HEK293T (cell line): ENCODE measurements at regions not wholly inside any gene's neighbourhood (a gene's known extent, or its start where the extent isn't known, plus 50 kb on each side); places are given as distances from the start of the nearest gene placed in this dataset.
"Not testable (repeated sequence)": the region's sequence is repeated elsewhere in the genome, so short reads cannot be mapped to it uniquely, and the experiment has no call there.

Source experiments
- CTCF ChIA-PET: fragments of 350-600 bp; formaldehyde crosslinking; extraction: SDS; loops from one replicate; lab custom pipeline; 2021; ENCODE audit warnings: antibody characterized with exemption, inconsistent platforms; lab: Yijun Ruan, JAX
- POLR2A ChIA-PET: fragments of 350-600 bp; formaldehyde crosslinking; extraction: SDS; loops from one replicate; lab custom pipeline; 2020; ENCODE audit warnings: antibody characterized with exemption, inconsistent platforms; lab: Yijun Ruan, JAX
- DNase-seq: peaks from one replicate; pipeline ENCODE4 v3.0.0; 2012; ENCODE audit warnings: mixed read lengths; ENCODE audit errors: extremely low spot score
- ARNT ChIP-seq: fragments of 450-650 bp; IDR thresholded peaks from 2 replicates; pipeline ENCODE4 v1.6.1; 2017; ENCODE audit warnings: mild to moderate bottlenecking
- BHLHE40 ChIP-seq: fragments of 450-650 bp; IDR thresholded peaks from 2 replicates; pipeline ENCODE4 v1.6.1; 2016; ENCODE audit warnings: mild to moderate bottlenecking, moderate library complexity, borderline replicate concordance
- CTBP1 ChIP-seq: fragments of 450-650 bp; IDR thresholded peaks from 2 replicates; pipeline ENCODE4 v1.6.1; 2016; ENCODE audit warnings: borderline replicate concordance
- ELF4 ChIP-seq: fragments of 450-650 bp; IDR thresholded peaks from 2 replicates; pipeline ENCODE4 v1.6.1; 2017; ENCODE audit warnings: antibody characterized with exemption
- FOXA1 ChIP-seq: fragments of 450-650 bp; IDR thresholded peaks from 2 replicates; pipeline ENCODE4 v1.6.1; 2016; ENCODE audit warnings: mild to moderate bottlenecking
- FOXK2 ChIP-seq: fragments of 450-650 bp; IDR thresholded peaks from 2 replicates; pipeline ENCODE4 v1.6.1; 2016; ENCODE audit warnings: mild to moderate bottlenecking
- FOXM1 ChIP-seq: fragments of 450-650 bp; IDR thresholded peaks from 2 replicates; pipeline ENCODE4 v1.6.1; 2017; ENCODE audit warnings: mild to moderate bottlenecking, borderline replicate concordance
- HDGF ChIP-seq: fragments of 450-650 bp; IDR thresholded peaks from 2 replicates; pipeline ENCODE4 v1.6.1; 2017; ENCODE audit warnings: antibody characterized with exemption, borderline replicate concordance
- L3MBTL2 ChIP-seq: fragments of 450-650 bp; conservative IDR thresholded peaks from 2 replicates; pipeline ENCODE4 v1.6.1; 2016; ENCODE audit warnings: mild to moderate bottlenecking
- LEF1 ChIP-seq: fragments of 450-650 bp; IDR thresholded peaks from 2 replicates; pipeline ENCODE4 v1.6.1; 2017; ENCODE audit warnings: mild to moderate bottlenecking, borderline replicate concordance
- NFRKB ChIP-seq: fragments of 450-650 bp; IDR thresholded peaks from 2 replicates; pipeline ENCODE4 v1.6.1; 2016; ENCODE audit warnings: mild to moderate bottlenecking, moderate library complexity
- SP1 ChIP-seq: fragments of 450-650 bp; IDR thresholded peaks from 2 replicates; pipeline ENCODE4 v1.6.1; 2017
- SUZ12 ChIP-seq: fragments of 450-650 bp; IDR thresholded peaks from 2 replicates; pipeline ENCODE4 v1.6.1; 2016; ENCODE audit warnings: mild to moderate bottlenecking
- TARDBP ChIP-seq: fragments of 450-650 bp; IDR thresholded peaks from 2 replicates; pipeline ENCODE4 v1.6.1; 2016
- ZNF384 ChIP-seq: fragments of 450-650 bp; IDR thresholded peaks from 2 replicates; pipeline ENCODE4 v1.6.1; 2016
- TF ChIP-seq, protein P1 (sequence below): fragments of 450-650 bp; IDR thresholded peaks from 2 replicates; pipeline ENCODE4 v1.6.1; 2016

DNA sequence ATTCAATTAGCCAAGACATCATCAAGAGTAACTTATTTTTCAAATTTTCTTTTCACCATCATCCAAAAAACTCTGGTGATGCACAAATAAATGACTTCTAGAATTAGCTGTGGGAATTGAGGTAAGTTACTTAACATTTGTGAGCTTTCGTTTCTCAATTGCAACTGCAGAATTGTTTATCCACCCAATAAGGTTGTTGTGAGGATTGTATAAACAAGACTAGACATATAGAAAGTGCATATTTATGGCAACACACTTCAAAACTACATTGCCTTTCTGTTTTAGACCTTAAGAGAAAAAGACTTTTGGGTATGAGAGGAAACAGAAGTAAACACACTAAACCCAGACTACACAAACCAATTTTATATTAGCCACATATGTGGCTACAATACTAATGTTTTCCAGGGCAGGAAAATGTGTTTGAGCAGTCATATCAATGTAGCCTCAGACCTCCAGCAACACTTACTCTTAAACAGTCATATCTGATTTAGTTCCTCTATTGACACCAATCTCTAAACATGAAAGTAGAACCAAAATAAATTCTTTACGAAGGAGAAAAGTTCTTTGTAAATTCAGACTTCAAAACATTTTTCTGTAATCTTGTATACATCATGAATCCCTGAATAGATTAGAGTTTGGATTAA is 488.0 kb upstream of the CYLC2 start:
- CTCF ChIA-PET: no interaction called here
- POLR2A ChIA-PET: no interaction called here
- DNase-seq: no peak
- TF ChIP-seq SP1 (no peak), HDGF (no peak), ARNT (no peak), NFRKB (no peak), FOXK2 (no peak), FOXA1 (no peak), ELF4 (no peak), LEF1 (no peak), ZNF384 (no peak)
- TF ChIP-seq, protein P1, sequence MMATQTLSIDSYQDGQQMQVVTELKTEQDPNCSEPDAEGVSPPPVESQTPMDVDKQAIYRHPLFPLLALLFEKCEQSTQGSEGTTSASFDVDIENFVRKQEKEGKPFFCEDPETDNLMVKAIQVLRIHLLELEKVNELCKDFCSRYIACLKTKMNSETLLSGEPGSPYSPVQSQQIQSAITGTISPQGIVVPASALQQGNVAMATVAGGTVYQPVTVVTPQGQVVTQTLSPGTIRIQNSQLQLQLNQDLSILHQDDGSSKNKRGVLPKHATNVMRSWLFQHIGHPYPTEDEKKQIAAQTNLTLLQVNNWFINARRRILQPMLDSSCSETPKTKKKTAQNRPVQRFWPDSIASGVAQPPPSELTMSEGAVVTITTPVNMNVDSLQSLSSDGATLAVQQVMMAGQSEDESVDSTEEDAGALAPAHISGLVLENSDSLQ: no peak

DNA sequence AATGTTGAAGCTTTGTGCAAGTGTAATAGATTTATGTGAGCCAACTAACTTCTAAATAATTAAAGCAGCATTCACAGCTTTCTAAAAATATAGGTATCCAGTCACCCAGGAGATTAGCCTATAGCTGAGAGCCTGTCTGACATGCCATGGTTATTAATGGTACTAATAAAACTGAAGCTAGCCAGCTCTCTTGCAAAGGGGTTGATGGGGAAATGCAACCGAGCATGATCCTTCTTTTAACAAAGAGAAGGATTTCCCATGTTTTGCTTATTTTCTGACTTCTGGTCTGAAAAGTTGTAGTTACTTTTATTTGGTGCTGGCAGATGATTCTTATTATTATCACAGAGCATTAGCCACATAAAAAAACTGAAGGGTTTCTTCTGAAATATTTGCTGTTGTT is 488.7 kb upstream of the CYLC2 start:
- ChIA-PET CTCF (no interaction called here), POLR2A (no interaction called here)
- TF ChIP-seq BHLHE40: no peak
- no peak for TF ChIP-seq ARNT
- TF ChIP-seq FOXM1: no peak
- TF ChIP-seq SP1: no peak
- no peak for TF ChIP-seq NFRKB
- TF ChIP-seq, protein P1: no peak
- no peak for TF ChIP-seq SUZ12
- TF ChIP-seq LEF1: no peak
- TF ChIP-seq L3MBTL2: no peak
- no peak for TF ChIP-seq FOXA1
- no peak for TF ChIP-seq ELF4
- TF ChIP-seq CTBP1: no peak
- TF ChIP-seq FOXK2: no peak
- no peak for TF ChIP-seq TARDBP
- TF ChIP-seq HDGF: no peak
- no peak for TF ChIP-seq ZNF384
- no peak for DNase-seq

- TF ChIP-seq ARNT: no peak
- TF ChIP-seq, protein P1: no peak
- TF ChIP-seq FOXM1: no peak
- TF ChIP-seq HDGF: no peak
- no peak for TF ChIP-seq L3MBTL2
- no peak for TF ChIP-seq CTBP1
- TF ChIP-seq TARDBP: no peak
- no peak for TF ChIP-seq SP1
- TF ChIP-seq SUZ12: no peak
- no peak for TF ChIP-seq ELF4
- no peak for TF ChIP-seq FOXK2
- no peak for TF ChIP-seq FOXA1
- no peak for TF ChIP-seq ZNF384
- ChIA-PET CTCF (no interaction called here), POLR2A (no interaction called here)
- DNase-seq: no peak
Observed at GRCh38 chr9:102499468-102499867, 495.7 kb upstream of the CYLC2 start.

DNA sequence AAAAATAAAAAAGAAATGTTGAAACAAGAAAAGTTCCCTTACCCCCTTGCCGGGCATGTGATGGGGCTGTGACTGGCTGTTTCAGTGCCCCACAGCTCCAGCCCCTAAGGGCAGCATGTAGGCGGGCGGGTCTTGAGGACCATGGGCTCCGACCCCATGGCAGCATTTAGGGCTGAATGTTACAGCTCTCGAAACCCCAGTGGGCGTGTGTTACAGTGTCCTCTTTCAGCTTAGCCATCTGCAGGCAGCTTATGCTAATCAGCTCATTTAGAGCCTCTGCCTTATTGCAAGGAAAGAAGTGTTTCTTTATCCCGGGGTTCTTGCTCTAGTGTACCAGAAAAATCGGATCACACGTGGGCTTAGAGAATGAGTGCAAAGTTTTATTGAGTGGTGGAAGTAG is 497.4 kb upstream of the CYLC2 start:
- ChIA-PET CTCF (no interaction called here), POLR2A (no interaction called here)
- no peak for DNase-seq

DNA sequence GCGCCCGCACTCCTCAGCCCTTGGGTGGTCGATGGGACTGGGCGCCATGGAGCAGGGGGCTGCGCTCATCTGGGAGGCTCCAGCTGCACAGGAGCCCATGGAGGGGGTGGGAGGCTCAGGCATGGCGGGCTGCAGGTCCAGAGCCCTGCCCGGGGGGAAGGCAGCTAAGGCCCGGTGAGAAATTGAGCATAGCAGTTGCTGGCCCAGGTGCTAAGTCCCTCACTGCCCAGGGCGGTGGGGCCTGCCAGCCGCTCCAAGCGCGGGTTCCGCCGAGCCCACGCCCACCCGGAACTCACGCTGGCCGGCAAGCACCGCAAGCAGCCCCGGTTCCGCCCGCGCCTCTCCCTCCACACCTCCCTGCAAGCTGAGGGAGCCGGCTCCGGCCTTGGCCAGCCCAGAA is 508.2 kb upstream of the CYLC2 start:
- POLR2A ChIA-PET, CTCF ChIA-PET, DNase-seq: not testable (repeated sequence)

More for the DNA sequence above, 497.4 kb upstream of the CYLC2 start:
- TF ChIP-seq SUZ12 (no peak), L3MBTL2 (no peak), LEF1 (no peak), FOXK2 (no peak), BHLHE40 (no peak), ARNT (no peak)

DNA sequence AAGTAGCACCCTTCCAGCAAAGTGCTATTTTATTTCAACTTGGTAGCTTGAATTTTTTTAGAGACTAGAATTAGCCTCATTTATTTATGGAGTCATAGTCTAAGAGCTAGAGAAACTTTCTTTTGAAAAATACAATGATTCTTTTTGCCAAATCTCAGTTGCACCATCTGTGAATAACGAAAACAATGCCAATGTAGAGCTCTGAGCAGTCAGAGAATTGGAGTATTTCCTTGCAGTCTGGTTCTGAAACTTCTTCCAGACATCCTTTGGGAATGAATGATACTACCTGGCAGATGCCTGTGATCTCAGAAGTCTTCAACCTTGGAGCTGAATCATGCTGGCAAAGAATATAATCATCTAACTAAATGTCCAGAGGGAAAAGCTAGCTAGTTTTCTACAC is 511.5 kb upstream of the CYLC2 start:
- TF ChIP-seq LEF1 (no peak), ARNT (no peak), SUZ12 (no peak), ZNF384 (no peak), BHLHE40 (no peak), TARDBP (no peak), FOXA1 (no peak), FOXM1 (no peak), HDGF (no peak), FOXK2 (no peak), CTBP1 (no peak)
- no peak for DNase-seq
- ChIA-PET CTCF (no interaction called here), POLR2A (no interaction called here)

- TF ChIP-seq LEF1: no peak
- CTCF ChIA-PET: no interaction called here
- DNase-seq: no peak
- POLR2A ChIA-PET: no interaction called here
Observed at GRCh38 chr9:102482776-102483175, 512.4 kb upstream of the CYLC2 start.
